ENCODE measurements at regions not wholly inside any gene's neighbourhood (a gene's known extent, or its start where the extent isn't known, plus 50 kb on each side); places are given as distances from the start of the nearest gene placed in this dataset.

DNA sequence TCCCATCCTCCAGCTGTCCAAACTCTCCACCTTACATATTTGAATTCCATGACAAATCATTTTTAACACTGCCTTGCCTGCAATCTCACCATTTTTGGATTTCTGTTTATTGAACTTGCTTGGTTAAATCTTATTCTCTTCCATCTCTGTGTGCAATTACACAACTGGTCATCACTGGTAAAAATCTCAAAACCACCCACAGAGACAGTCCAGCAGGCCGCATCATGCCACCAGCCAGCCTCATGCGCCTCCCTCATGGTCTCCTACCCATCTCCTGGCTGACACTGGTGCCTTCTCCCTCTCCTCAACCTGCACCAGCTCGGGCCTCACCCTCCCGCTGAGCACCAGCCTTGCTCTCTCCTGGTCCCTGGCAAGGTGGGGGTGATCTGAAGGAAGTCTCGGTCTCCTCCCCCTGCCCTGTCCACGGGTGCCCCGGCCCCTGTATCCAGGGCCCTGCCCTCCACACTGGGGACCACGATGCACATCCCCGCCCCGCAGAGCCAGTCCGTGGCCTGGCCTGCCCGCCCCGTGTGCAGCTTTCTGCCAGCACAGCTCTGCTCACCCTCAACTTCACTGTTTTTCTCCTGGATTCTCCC, 92.0 kb downstream of the THBS2 start:
- no peak overlapping the region for H3K4me3 ChIP-seq (ENCODE audit: low read depth, low read length)
- DNase-seq (ENCODE audit: low read depth), result no peak

DNA sequence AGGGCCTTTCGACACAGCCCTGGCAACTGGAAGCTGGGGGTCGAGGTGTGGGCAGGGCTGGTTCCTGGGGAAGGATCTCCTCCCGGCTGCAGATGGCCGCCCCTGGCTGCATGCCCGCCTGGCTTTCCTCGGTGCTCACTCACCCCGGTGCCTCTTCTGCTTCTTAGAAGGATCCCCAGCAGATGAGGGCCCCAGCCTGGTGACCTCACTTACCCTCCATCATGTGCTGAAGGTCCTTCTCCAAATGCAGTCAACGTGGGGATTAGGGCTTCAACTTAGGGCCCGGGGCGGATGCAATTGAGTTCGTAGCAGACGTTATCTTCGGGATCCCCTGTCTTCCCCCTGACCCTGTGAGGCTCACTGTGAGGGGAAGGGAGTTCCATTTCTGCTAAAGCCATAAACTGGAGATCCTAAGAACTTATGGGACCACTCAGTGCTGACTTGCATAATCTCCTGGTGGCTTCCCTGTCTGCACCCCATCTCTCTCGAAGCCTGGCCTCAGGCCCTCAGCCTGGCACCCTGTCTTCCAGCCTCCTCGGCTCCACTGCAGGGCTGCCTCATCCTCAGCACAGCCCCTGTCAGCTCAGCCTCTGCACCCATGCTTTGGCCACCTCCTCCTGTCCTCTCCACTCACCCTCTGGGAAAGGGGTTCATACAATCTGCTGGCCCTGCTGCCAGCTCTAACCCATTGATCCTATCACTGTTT, 92.6 kb downstream of the THBS2 start:
- TF ChIP-seq, protein P1, sequence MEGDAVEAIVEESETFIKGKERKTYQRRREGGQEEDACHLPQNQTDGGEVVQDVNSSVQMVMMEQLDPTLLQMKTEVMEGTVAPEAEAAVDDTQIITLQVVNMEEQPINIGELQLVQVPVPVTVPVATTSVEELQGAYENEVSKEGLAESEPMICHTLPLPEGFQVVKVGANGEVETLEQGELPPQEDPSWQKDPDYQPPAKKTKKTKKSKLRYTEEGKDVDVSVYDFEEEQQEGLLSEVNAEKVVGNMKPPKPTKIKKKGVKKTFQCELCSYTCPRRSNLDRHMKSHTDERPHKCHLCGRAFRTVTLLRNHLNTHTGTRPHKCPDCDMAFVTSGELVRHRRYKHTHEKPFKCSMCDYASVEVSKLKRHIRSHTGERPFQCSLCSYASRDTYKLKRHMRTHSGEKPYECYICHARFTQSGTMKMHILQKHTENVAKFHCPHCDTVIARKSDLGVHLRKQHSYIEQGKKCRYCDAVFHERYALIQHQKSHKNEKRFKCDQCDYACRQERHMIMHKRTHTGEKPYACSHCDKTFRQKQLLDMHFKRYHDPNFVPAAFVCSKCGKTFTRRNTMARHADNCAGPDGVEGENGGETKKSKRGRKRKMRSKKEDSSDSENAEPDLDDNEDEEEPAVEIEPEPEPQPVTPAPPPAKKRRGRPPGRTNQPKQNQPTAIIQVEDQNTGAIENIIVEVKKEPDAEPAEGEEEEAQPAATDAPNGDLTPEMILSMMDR (IDR thresholded peaks at IDR 0.05; ENCODE audit: insufficient read depth, low read depth, low read length, missing control alignments), result no peak
- H3K4me3 ChIP-seq (ENCODE audit: low read depth, low read length), result no peak overlapping the region
- no peak for DNase-seq (ENCODE audit: low read depth)

More for the DNA sequence above, 92.0 kb downstream of the THBS2 start:
- TF ChIP-seq, protein P1 (IDR thresholded peaks at IDR 0.05; ENCODE audit: insufficient read depth, low read depth, low read length, missing control alignments), result no peak

DNA sequence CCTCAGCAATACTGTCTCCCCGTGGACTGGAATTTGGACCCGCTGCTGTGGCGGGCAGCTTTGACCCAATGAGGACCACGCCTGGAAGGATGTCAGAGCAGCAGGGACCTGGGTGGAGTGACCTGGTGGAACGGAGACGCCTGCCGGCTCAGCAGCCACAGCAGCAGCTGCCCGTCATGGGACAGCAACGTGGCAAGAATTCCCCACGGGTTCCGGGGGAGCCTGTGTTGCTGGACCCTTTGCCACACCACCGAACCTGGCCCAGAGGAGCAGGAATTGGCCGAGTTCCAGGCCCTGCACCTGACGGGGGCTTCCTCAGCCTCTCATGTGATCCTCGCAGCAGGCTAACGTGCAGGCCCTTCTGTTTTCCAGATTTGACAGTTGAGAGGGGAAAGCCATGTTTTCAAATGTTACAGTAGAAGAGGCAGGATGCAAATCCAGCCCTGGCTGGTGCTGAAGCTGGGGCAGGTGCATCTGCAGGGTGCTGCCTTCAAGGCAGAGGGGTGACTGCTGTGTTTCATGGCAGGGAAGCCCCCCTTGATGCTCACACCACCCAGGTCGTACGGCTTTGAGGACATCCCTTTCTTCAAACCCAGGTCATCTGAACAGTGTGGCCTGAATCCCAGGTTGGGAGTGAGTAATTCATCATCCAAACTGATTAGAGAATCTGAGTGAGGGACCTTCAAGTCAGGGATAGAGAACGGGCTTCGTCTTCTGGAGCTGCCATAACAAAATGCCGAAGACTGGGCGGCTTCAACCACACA, 93.4 kb downstream of the THBS2 start:
- H3K4me3 ChIP-seq (ENCODE audit: low read depth, low read length), result no peak overlapping the region
- TF ChIP-seq, protein P1 (IDR thresholded peaks at IDR 0.05; ENCODE audit: insufficient read depth, low read depth, low read length, missing control alignments), result no peak
- DNase-seq (ENCODE audit: low read depth), result no peak

DNA sequence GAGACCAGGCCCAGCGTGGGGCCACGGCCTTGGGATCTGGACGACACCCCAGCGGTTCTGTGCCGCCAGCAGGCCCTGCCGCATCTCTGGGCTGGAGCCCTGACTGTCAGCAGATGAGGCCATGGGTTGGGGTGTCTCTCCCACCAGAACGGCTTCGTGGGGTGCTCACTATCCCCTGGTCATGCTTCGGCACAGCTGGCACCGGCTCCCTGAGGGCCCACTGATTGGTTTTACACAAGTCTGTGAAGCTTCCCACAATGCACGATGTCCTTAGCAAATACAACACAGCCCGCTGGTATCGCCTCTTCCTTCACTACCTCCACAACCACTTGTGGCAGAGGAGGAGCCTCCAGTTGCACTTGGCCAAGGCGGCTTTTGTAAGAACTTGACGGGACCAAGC, 94.3 kb downstream of the THBS2 start:
- DNase-seq (ENCODE audit: low read depth), result no peak
- TF ChIP-seq, protein P1 (IDR thresholded peaks at IDR 0.05; ENCODE audit: insufficient read depth, low read depth, low read length, missing control alignments), result no peak
- H3K4me3 ChIP-seq (ENCODE audit: low read depth, low read length), result no peak overlapping the region

DNA sequence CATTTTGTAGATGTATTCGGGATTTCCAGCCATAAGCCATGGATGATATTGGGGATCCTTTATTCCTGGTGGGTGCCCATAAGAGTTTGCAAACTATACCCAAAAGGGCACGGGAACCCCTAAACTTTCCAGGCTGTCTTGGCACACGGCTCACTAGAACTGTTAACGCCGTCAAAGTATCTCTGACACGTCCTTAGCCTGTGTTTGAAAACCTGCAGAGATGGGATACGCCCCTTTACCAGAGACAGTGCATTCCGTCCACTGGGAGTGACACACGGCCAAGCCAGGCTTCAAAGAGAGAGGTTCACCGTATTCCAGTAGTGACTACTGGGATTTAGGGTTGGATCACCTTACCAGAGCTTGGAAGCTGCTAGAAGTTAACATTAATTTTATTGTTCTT, 95.0 kb downstream of the THBS2 start:
- no peak overlapping the region for H3K4me3 ChIP-seq (ENCODE audit: low read depth, low read length)
- TF ChIP-seq, protein P1 (IDR thresholded peaks at IDR 0.05; ENCODE audit: insufficient read depth, low read depth, low read length, missing control alignments), result no peak
- DNase-seq (ENCODE audit: low read depth), result no peak

DNA sequence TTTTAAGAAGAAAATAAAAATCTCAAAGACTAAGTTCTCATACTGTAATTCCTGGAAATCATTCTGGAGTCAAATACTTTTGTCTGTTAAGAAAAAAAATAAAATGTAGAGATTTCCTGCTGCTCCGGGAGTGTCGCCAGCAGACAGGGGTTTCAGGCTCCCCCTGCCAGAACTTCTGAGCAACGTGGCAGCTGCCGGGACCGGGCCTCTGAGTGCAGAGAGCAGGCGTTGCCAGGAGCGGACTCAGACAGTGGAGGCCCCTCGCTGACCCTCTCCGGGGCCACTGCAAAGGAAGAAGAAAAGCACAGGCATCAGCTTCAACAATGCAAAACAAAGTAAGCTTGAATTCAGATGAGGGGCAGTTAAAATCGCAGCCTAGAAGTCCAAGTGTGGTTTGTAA, 95.5 kb downstream of the THBS2 start:
- DNase-seq (ENCODE audit: low read depth), result no peak
- TF ChIP-seq, protein P1 (IDR thresholded peaks at IDR 0.05; ENCODE audit: insufficient read depth, low read depth, low read length, missing control alignments), result no peak
- H3K4me3 ChIP-seq (ENCODE audit: low read depth, low read length), result no peak overlapping the region
